ENCODE measurements at regions not wholly inside any gene's neighbourhood (a gene's known extent, or its start where the extent isn't known, plus 50 kb on each side); places are given as distances from the start of the nearest gene placed in this dataset.

DNA sequence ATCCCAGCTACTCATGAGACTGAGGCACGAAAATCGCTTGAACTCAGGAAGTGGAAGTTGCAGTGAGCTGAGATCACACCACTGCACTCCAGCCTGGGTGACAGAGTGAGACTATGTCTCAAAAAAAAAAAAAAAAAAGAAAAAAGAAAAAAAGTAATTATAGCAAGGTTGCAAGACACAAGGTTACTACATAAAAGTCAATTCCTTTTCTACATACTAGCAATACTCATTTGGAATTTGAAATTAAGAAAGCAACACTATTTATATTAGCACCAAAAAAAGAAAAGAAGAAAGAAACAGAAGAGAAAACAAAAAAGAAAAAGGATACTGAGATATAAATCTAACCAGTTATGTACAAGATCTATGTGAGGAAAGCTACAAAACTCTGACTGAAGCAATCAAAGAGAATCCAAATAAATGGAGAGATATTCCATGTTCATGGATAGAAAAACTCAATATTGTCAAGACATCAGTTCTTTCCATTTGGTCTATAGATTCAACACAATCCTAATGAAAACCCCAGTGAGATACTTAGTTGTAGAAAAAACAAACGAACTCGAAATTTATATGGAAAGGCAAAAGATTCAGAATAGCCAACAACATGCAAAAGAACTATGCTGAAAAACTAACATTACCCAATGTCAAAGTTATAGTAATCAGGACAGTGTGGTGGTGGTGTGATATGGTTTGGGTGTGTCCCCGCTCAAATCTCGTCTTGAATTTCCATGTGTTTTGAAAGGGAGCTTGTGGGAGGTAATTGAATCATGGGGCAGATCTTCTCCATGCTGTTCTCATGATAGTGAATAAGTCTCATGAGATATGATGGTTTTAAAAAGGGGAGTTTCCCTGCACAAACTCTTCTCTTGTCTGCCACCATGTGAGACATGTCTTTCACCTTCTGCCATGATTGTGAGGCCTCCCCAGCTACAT is 73.3 kb downstream of the GPX5 start:
- TF ChIP-seq ATF1 (CRISPR knock-in tag; IDR thresholded peaks at IDR 0.05) (no peak), CREM (CRISPR knock-in tag; IDR thresholded peaks at IDR 0.05) (no peak), JAZF1 (CRISPR knock-in tag; IDR thresholded peaks at IDR 0.05) (no peak), ZNF416 (CRISPR knock-in tag; IDR thresholded peaks at IDR 0.05) (no peak), FOXK1 (CRISPR knock-in tag; IDR thresholded peaks at IDR 0.05) (no peak), ZNF317 (CRISPR knock-in tag; IDR thresholded peaks at IDR 0.05; ENCODE audit: borderline replicate concordance, low read depth) (no peak), MYBL2 (CRISPR knock-in tag; IDR thresholded peaks at IDR 0.05) (no peak), ZNF138 (CRISPR knock-in tag; conservative IDR thresholded peaks at IDR 0.05) (no peak), EMX1 (CRISPR knock-in tag; IDR thresholded peaks at IDR 0.05) (no peak), ZNF232 (CRISPR knock-in tag; IDR thresholded peaks at IDR 0.05) (no peak), KAT7 (CRISPR knock-in tag; IDR thresholded peaks at IDR 0.05; ENCODE audit: borderline replicate concordance) (no peak), ZNF263 (CRISPR knock-in tag; IDR thresholded peaks at IDR 0.05; ENCODE audit: low read depth) (no peak), NFATC4 (CRISPR knock-in tag; IDR thresholded peaks at IDR 0.05) (no peak)
- TF ChIP-seq, protein P1, sequence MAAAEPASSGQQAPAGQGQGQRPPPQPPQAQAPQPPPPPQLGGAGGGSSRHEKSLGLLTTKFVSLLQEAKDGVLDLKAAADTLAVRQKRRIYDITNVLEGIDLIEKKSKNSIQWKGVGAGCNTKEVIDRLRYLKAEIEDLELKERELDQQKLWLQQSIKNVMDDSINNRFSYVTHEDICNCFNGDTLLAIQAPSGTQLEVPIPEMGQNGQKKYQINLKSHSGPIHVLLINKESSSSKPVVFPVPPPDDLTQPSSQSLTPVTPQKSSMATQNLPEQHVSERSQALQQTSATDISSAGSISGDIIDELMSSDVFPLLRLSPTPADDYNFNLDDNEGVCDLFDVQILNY (CRISPR knock-in tag; IDR thresholded peaks at IDR 0.05): no peak
- TF ChIP-seq, protein P2, sequence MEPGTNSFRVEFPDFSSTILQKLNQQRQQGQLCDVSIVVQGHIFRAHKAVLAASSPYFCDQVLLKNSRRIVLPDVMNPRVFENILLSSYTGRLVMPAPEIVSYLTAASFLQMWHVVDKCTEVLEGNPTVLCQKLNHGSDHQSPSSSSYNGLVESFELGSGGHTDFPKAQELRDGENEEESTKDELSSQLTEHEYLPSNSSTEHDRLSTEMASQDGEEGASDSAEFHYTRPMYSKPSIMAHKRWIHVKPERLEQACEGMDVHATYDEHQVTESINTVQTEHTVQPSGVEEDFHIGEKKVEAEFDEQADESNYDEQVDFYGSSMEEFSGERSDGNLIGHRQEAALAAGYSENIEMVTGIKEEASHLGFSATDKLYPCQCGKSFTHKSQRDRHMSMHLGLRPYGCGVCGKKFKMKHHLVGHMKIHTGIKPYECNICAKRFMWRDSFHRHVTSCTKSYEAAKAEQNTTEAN (CRISPR knock-in tag; IDR thresholded peaks at IDR 0.05): no peak
- TF ChIP-seq, protein P3, sequence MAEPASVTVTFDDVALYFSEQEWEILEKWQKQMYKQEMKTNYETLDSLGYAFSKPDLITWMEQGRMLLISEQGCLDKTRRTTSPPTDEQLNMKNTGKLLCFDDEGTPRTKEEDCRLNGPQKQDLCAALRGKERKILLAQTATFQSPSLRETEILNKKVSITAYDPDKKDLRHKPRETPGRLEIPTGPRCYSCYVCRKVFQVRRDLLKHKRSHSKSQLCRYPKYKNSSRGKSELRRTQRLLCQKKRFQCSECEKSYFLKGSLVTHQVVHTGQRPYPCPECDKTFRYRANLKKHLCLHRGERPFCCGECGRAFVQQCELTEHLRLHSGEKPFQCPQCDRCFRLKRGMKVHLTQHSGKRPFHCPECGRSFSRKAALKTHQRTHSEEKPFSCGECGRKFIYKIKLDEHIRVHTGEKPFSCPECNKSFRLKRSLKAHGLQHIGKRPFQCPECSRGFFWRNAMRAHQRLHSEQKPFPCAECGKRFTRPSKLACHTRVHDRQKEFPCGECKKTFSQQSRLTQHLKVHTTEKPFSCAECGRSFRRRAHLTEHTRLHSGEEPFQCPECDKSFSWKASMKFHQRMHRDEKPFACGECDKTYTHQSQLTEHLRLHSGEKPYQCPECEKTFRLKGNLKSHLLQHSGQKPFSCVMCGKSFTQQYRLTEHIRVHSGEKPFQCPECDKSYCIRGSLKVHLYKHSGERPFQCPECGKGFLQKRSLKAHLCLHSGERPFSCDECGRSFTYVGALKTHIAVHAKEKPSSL (CRISPR knock-in tag; conservative IDR thresholded peaks at IDR 0.05): no peak
- TF ChIP-seq, protein P4, sequence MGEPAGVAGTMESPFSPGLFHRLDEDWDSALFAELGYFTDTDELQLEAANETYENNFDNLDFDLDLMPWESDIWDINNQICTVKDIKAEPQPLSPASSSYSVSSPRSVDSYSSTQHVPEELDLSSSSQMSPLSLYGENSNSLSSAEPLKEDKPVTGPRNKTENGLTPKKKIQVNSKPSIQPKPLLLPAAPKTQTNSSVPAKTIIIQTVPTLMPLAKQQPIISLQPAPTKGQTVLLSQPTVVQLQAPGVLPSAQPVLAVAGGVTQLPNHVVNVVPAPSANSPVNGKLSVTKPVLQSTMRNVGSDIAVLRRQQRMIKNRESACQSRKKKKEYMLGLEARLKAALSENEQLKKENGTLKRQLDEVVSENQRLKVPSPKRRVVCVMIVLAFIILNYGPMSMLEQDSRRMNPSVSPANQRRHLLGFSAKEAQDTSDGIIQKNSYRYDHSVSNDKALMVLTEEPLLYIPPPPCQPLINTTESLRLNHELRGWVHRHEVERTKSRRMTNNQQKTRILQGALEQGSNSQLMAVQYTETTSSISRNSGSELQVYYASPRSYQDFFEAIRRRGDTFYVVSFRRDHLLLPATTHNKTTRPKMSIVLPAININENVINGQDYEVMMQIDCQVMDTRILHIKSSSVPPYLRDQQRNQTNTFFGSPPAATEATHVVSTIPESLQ (CRISPR knock-in tag; IDR thresholded peaks at IDR 0.05): no peak
- no peak for ATAC-seq
- Mint-ChIP-seq H3K27me3 (ENCODE audit: low read depth) (no peaks in the 10 kb centered on the region; the same call in 1 of the 2 replicates), H3K4me3 (peak overlapping the region; percentile 32; the same call in 1 of the 2 replicates), H3K27ac (no peak overlapping the region), H3K4me1 (no peaks in the 10 kb centered on the region), H3K9me3 (no peaks in the 10 kb centered on the region), H3K36me3 (no peaks in the 10 kb centered on the region)
- CTCF ChIA-PET: interaction anchor here (1.1 to 1.6 kb wide), 2 partner anchors 57 to 67 kb away, joined by 5 read pairs; no protein-coding TSS in a partner anchor
- DNase-seq (ENCODE audit: low spot score): no peak
- POLR2A ChIA-PET: no interaction called here

DNA sequence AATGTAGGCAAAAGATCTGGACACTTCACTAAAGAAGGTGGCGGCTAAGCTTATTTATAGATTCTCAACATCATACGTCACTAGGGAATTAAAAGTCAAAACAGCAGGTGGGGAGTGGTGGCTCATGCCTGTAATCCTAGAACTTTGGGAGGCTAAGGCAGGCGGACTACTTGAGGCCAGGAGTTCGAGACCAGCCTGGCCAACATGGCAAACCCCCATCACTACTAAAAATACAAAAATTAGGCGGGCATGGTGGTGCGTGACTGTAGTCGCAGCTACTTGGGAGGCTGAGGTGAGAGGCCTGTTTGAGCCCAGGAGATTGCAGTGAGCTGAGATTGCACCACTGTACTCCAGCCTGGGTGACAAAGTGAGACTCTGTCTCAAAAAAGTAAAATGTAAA is 74.6 kb downstream of the GPX5 start:
- no peaks in the 10 kb centered on the region for H3K4me1 Mint-ChIP-seq
- DNase-seq (ENCODE audit: low spot score) (no peak), ATAC-seq (no peak)
- ChIA-PET CTCF (no interaction called here), POLR2A (no interaction called here)
- no peaks in the 10 kb centered on the region for H3K9me3 Mint-ChIP-seq
- H3K27ac Mint-ChIP-seq: no peak overlapping the region
- H3K36me3 Mint-ChIP-seq: no peaks in the 10 kb centered on the region
- no peaks in the 10 kb centered on the region for H3K27me3 Mint-ChIP-seq (ENCODE audit: low read depth)
- no peak overlapping the region for H3K4me3 Mint-ChIP-seq
- TF ChIP-seq EMX1 (CRISPR knock-in tag; IDR thresholded peaks at IDR 0.05) (no peak), FOXK1 (CRISPR knock-in tag; IDR thresholded peaks at IDR 0.05) (no peak), ZNF138 (CRISPR knock-in tag; conservative IDR thresholded peaks at IDR 0.05) (no peak), NFYB (CRISPR knock-in tag; conservative IDR thresholded peaks at IDR 0.05; ENCODE audit: low read depth) (no peak), ELF4 (CRISPR knock-in tag; IDR thresholded peaks at IDR 0.05; ENCODE audit: low read depth) (no peak), RELA (CRISPR knock-in tag; IDR thresholded peaks at IDR 0.05; ENCODE audit: borderline replicate concordance) (no peak), SP1 (CRISPR knock-in tag; conservative IDR thresholded peaks at IDR 0.05) (no peak), PRRX2 (CRISPR knock-in tag; IDR thresholded peaks at IDR 0.05) (no peak)
- TF ChIP-seq, protein P5, sequence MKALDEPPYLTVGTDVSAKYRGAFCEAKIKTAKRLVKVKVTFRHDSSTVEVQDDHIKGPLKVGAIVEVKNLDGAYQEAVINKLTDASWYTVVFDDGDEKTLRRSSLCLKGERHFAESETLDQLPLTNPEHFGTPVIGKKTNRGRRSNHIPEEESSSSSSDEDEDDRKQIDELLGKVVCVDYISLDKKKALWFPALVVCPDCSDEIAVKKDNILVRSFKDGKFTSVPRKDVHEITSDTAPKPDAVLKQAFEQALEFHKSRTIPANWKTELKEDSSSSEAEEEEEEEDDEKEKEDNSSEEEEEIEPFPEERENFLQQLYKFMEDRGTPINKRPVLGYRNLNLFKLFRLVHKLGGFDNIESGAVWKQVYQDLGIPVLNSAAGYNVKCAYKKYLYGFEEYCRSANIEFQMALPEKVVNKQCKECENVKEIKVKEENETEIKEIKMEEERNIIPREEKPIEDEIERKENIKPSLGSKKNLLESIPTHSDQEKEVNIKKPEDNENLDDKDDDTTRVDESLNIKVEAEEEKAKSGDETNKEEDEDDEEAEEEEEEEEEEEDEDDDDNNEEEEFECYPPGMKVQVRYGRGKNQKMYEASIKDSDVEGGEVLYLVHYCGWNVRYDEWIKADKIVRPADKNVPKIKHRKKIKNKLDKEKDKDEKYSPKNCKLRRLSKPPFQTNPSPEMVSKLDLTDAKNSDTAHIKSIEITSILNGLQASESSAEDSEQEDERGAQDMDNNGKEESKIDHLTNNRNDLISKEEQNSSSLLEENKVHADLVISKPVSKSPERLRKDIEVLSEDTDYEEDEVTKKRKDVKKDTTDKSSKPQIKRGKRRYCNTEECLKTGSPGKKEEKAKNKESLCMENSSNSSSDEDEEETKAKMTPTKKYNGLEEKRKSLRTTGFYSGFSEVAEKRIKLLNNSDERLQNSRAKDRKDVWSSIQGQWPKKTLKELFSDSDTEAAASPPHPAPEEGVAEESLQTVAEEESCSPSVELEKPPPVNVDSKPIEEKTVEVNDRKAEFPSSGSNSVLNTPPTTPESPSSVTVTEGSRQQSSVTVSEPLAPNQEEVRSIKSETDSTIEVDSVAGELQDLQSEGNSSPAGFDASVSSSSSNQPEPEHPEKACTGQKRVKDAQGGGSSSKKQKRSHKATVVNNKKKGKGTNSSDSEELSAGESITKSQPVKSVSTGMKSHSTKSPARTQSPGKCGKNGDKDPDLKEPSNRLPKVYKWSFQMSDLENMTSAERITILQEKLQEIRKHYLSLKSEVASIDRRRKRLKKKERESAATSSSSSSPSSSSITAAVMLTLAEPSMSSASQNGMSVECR (CRISPR knock-in tag; IDR thresholded peaks at IDR 0.05; ENCODE audit: borderline replicate concordance): no peak
- TF ChIP-seq, protein P6, sequence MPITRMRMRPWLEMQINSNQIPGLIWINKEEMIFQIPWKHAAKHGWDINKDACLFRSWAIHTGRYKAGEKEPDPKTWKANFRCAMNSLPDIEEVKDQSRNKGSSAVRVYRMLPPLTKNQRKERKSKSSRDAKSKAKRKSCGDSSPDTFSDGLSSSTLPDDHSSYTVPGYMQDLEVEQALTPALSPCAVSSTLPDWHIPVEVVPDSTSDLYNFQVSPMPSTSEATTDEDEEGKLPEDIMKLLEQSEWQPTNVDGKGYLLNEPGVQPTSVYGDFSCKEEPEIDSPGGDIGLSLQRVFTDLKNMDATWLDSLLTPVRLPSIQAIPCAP (CRISPR knock-in tag; IDR thresholded peaks at IDR 0.05): no peak

Measured in WTC11 (cell line).